ENCODE measurements at regions not wholly inside any gene's neighbourhood (a gene's known extent, or its start where the extent isn't known, plus 50 kb on each side); places are given as distances from the start of the nearest gene placed in this dataset.
A peak's percentile ranks its signal among the peaks of the same experiment; 100 is the strongest.

DNA sequence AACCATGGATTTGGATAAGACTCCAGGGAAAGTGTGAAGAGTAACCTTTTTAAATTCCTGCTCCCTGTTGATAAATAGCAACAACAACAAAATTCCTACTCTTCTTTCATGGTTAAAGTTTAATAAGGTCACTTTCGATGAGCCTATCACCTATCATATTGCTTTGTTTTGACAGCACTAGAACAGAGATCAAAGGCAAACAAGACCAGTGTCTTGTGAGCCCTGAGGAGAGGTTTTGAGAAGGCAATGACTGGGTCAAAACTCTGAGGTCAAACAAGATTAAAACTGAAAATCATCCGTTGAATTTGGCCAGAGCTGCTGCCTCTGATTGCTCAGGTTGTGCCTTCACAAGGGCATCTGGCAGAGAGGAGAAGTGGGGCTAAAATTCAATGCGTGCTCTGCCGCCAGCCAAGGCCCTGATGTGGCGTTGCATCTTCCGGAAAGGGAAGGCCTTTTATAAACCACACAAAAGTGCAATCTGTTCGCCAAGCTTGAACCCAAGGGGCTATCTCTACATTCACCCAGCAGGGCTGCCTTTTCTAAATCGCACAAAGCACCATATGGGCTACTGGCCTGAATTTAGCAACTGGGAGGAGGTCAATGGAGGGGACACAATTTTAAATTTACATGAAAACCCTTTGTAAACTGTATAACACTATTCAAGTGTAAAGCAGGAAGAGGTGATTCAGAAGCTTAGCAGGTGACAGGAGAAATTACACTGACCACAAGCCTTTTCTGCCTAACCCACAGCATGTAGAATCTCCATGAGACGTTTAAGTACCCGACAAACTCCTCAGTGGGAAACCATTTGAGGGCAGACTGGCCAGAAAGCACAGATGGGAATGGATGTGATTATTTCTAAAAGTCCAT, 140.8 kb downstream of the DAD1 start:
- H3K4me3 ChIP-seq (ENCODE audit: low read length), result no peak overlapping the region
- TF ChIP-seq, protein P1, sequence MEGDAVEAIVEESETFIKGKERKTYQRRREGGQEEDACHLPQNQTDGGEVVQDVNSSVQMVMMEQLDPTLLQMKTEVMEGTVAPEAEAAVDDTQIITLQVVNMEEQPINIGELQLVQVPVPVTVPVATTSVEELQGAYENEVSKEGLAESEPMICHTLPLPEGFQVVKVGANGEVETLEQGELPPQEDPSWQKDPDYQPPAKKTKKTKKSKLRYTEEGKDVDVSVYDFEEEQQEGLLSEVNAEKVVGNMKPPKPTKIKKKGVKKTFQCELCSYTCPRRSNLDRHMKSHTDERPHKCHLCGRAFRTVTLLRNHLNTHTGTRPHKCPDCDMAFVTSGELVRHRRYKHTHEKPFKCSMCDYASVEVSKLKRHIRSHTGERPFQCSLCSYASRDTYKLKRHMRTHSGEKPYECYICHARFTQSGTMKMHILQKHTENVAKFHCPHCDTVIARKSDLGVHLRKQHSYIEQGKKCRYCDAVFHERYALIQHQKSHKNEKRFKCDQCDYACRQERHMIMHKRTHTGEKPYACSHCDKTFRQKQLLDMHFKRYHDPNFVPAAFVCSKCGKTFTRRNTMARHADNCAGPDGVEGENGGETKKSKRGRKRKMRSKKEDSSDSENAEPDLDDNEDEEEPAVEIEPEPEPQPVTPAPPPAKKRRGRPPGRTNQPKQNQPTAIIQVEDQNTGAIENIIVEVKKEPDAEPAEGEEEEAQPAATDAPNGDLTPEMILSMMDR (conservative IDR thresholded peaks at IDR 0.05; ENCODE audit: low read depth, low read length), result no peak
- no peak for DNase-seq (ENCODE audit: low read depth)

DNA sequence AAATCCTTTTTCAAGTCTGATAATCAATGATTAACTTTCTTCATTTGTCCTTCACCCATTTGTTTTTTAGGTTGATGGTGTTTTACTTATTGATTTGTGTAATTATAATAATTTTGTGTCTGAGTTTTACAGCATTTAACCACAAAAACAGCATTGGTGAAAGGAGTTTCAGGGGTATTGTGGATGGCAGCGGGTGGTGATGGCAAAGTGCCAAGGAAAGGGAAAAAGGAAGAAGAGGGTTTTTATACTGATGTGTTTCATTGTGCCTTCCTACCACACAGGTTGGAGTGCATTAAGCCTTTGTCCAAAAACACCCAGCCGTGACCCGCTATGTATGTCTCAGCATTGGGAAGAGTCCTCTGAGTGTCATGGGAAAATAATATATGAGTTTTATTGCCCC, 150.3 kb downstream of the DAD1 start:
- H3K4me3 ChIP-seq (ENCODE audit: low read length), result no peak overlapping the region
- TF ChIP-seq, protein P1 (conservative IDR thresholded peaks at IDR 0.05; ENCODE audit: low read depth, low read length), result no peak

DNA sequence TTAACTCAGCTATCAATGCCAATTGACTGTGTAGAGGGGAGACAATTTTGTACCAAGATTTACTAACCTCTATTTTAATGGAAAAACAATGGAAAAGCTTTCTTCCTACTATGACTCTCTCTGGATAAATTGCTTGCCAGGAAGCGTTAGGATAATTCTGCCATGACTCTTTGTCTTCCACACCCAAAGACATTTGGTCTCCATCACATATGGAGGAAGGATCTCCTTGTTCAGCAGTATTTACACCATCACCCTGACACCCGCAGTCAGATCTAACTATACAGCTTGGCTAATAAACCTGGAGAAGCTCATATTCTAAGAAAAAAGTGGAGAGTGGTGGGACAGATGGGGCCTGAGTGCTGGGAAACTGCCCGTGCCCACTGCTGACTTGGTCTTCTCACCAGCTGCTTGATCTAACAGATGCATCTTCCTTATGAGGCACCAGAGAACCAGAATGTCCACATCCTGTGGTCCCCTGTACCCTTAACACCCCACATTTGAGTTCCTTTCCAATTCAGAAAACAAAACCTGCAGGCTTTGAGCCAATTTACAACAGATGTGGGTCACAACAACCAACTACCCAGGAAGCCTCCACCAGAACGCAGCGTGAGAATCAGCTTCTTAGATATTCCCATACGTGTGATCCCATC, 154.0 kb downstream of the DAD1 start:
- DNase-seq (ENCODE audit: low read depth), result no peak
- H3K4me3 ChIP-seq (ENCODE audit: low read length), result no peak overlapping the region
- TF ChIP-seq, protein P1 (conservative IDR thresholded peaks at IDR 0.05; ENCODE audit: low read depth, low read length), result no peak

More for the DNA sequence above, 150.3 kb downstream of the DAD1 start:
- no peak for DNase-seq (ENCODE audit: low read depth)

DNA sequence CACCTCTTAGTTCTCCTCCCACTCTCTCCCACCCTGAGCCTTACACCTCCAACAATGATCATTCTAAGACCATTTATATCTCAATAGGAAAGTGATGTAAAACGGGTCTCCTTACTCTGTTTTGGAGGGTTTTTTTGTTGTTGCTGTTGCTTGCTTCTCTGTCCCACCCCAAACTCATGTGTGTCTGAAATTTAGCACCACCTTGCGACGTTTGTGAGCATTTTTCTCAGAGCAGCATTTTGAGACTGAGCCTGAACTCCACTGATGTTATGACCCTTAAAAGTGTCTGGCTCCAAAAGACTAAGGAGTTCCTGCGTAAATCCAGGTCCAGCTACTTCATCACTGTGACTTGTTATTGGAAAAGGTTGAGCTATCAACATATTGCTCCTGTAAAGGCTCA, 155.0 kb downstream of the DAD1 start:
- no peak overlapping the region for H3K4me3 ChIP-seq (ENCODE audit: low read length)
- DNase-seq (ENCODE audit: low read depth), result no peak
- TF ChIP-seq, protein P1 (conservative IDR thresholded peaks at IDR 0.05; ENCODE audit: low read depth, low read length), result no peak

DNA sequence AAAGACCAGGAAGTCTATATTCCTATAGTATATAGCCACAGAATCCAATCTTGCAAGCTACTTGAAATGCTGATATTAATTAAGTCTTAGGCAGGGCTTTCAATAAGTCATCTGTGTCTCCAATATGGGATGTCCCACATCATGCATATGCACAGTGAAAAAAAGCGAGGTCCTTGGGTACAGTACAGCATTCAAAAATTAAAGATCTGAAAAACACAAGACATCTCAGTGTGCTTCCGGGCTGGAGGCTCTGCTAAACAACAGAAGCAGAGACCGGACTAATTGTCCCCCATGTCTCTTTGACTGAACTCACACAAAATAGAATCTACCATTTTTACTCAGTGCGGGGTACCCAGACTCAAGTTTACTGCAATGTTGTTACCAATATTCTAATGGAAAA, 156.0 kb downstream of the DAD1 start:
- DNase-seq (ENCODE audit: low read depth), result no peak
- no peak overlapping the region for H3K4me3 ChIP-seq (ENCODE audit: low read length)
- TF ChIP-seq, protein P1 (conservative IDR thresholded peaks at IDR 0.05; ENCODE audit: low read depth, low read length), result no peak

DNA sequence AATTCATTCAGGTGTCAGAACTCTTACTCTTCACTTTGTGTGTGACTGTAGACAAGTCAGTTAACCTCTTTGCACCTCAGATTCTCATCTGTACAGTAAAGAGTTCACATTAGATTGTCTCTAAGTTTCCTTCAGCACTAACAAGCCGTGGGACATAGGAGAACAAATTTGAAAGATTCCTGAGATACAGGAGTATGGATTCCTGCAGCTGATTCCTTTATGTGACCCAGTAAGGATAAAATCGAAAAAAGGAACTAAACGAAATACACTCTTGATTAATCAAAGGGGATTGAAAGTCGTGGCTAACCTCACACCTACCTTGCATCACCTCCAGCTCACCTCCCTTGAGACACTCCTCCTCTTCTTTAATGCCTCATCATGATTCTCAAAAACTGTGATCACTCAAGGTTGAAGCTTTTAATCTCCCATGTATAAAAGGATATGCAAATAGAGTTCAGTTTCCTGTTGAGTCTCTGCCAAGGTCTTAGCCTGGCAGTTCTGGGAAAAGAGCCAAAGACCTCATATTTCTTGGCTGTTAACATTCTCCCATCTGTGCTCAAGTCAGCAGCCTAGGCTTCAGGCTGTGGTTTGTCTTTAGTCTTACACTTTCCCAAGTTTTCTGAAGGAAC, 156.6 kb downstream of the DAD1 start:
- H3K4me3 ChIP-seq (ENCODE audit: low read length), result no peak overlapping the region
- TF ChIP-seq, protein P1 (conservative IDR thresholded peaks at IDR 0.05; ENCODE audit: low read depth, low read length), result no peak
- peak; percentile 95 for DNase-seq (ENCODE audit: low read depth)

All from retinal pigment epithelial cell (primary cell).